RWPE2 (cell line): ENCODE measurements at regions not wholly inside any gene's neighbourhood (a gene's known extent, or its start where the extent isn't known, plus 50 kb on each side); places are given as distances from the start of the nearest gene placed in this dataset.
A peak's percentile ranks its signal among the peaks of the same experiment; 100 is the strongest.

ENCODE experiments used
- ATAC-seq: fragments of 200-7000 bp; cut with Tn5 transposase; 3 replicates; pipeline ENCODE4 v1.9.1; 2021; ENCODE audit warnings: low read depth
- DNase-seq: peaks from one replicate; pipeline ENCODE4 v3.0.0-alpha.2; 2020; ENCODE audit warnings: low spot score
- H3K27ac ChIP-seq: fragments of 450-650 bp; 2 replicates; pipeline ENCODE4 v1.5.1; 2017; ENCODE audit warnings: mild to moderate bottlenecking; ENCODE audit not compliant: poor library complexity, severe bottlenecking
- H3K27me3 ChIP-seq: fragments of 250-450 bp; sonication (Bioruptor Pico); 2 replicates; pipeline ENCODE4 v1.5.1; 2021; ENCODE audit warnings: mild to moderate bottlenecking, moderate library complexity; ENCODE audit not compliant: insufficient read depth, poor library complexity, severe bottlenecking
- H3K36me3 ChIP-seq: fragments of 250-450 bp; sonication (Bioruptor Pico); 2 replicates; pipeline ENCODE4 v1.5.1; 2020; ENCODE audit warnings: low read depth, mild to moderate bottlenecking, moderate library complexity
- H3K4me1 ChIP-seq: fragments of 250-450 bp; sonication (Bioruptor Pico); 2 replicates; pipeline ENCODE4 v1.5.1; 2021; ENCODE audit warnings: mild to moderate bottlenecking, moderate library complexity; ENCODE audit not compliant: insufficient read depth, poor library complexity, severe bottlenecking
- H3K4me3 ChIP-seq: fragments of 250-450 bp; sonication (Bioruptor Pico); 2 replicates; pipeline ENCODE4 v1.5.1; 2021; ENCODE audit warnings: mild to moderate bottlenecking, moderate library complexity; ENCODE audit not compliant: severe bottlenecking
- H3K9me3 ChIP-seq: fragments of 250-450 bp; sonication (Bioruptor Pico); 2 replicates; pipeline ENCODE4 v1.5.1; 2021; ENCODE audit warnings: mild to moderate bottlenecking, moderate library complexity; ENCODE audit not compliant: severe bottlenecking
- CTCF ChIP-seq: fragments of 450-650 bp; IDR thresholded peaks from one replicate; pipeline ENCODE4 v1.5.1; 2017; ENCODE audit warnings: mild to moderate bottlenecking, moderate library complexity; ENCODE audit not compliant: poor library complexity, severe bottlenecking

- peaks cover 4% of the 10 kb centered on the region for H3K27me3 ChIP-seq
- H3K4me1 ChIP-seq = no peaks in the 10 kb centered on the region
- H3K4me3 ChIP-seq = no peak overlapping the region
- no peak for TF ChIP-seq CTCF
- no peaks in the 10 kb centered on the region for H3K9me3 ChIP-seq
- ATAC-seq = 0 out of 3 replicates have a peak, but pooled peaks have one; percentile 25
- H3K36me3 ChIP-seq = no peaks in the 10 kb centered on the region
- no peak for DNase-seq
- H3K27ac ChIP-seq = no peak overlapping the region
Measured at GRCh38 chr13:111472559-111473460, 152.4 kb downstream of the TEX29 start.

- Histone ChIP-seq H3K27me3 (peaks cover 4% of the 10 kb centered on the region), H3K9me3 (no peaks in the 10 kb centered on the region), H3K4me3 (no peak overlapping the region), H3K27ac (no peak overlapping the region), H3K4me1 (no peaks in the 10 kb centered on the region), H3K36me3 (no peaks in the 10 kb centered on the region)
- DNase-seq (no peak), ATAC-seq (peak; percentile 68)
- TF ChIP-seq CTCF = peak; percentile 57
Measured at GRCh38 chr13:111474136-111475002, 153.9 kb downstream of the TEX29 start.

- no peaks in the 10 kb centered on the region for H3K36me3 ChIP-seq
- H3K9me3 ChIP-seq = no peaks in the 10 kb centered on the region
- no peak overlapping the region for H3K4me3 ChIP-seq
- ATAC-seq = no peak
- no peak for DNase-seq
- no peak overlapping the region for H3K27ac ChIP-seq
- no peak for TF ChIP-seq CTCF
- no peaks in the 10 kb centered on the region for H3K4me1 ChIP-seq
- no peaks in the 10 kb centered on the region for H3K27me3 ChIP-seq
Measured at GRCh38 chr13:111475488-111475887, 155.0 kb downstream of the TEX29 start.

- no peaks in the 10 kb centered on the region for H3K4me1 ChIP-seq
- H3K27me3 ChIP-seq = no peaks in the 10 kb centered on the region
- H3K9me3 ChIP-seq = no peaks in the 10 kb centered on the region
- no peak for TF ChIP-seq CTCF
- no peak overlapping the region for H3K27ac ChIP-seq
- ATAC-seq (no peak), DNase-seq (no peak)
- H3K4me3 ChIP-seq = no peak overlapping the region
- no peaks in the 10 kb centered on the region for H3K36me3 ChIP-seq
Measured at GRCh38 chr13:111476197-111476596, 155.8 kb downstream of the TEX29 start.
